ENCODE measurements at regions not wholly inside any gene's neighbourhood (a gene's known extent, or its start where the extent isn't known, plus 50 kb on each side); places are given as distances from the start of the nearest gene placed in this dataset.

DNA sequence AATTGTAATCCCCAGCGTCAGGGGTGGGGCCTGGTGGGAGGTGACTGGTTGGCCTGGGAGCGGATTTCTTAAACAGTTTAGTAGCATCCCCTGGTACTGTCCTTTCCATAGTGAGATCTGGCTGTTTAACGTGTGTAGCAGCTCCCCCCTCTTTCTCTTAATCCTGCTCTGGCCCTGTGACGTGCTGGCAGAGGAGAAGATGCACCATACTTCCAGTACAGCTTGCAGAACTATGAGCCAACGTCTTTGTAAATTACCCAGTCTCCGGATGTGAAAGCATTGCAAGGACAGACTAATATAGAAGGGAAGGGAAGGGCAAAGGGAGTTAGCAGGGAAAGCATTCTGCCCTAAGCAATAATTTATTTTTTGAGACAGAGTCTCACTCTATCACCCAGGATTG lies 83.9 kb downstream of the RMI2 start:
- H3K4me3 ChIP-seq (ENCODE audit: insufficient read depth, low read depth, low read length, poor library complexity, severe bottlenecking) = no peak overlapping the region
- H3K27ac ChIP-seq (ENCODE audit: insufficient read depth, low read length, poor library complexity, severe bottlenecking) = no peak overlapping the region
- DNase-seq = no peak
- H3K9me3 ChIP-seq (ENCODE audit: control insufficient read depth, low read length) = no peaks in the 10 kb centered on the region
- H3K4me1 ChIP-seq (ENCODE audit: control insufficient read depth, insufficient read depth, low read length, poor library complexity, severe bottlenecking) = no peaks in the 10 kb centered on the region
- no peaks in the 10 kb centered on the region for H3K27me3 ChIP-seq (replicated peaks; ENCODE audit: control insufficient read depth, insufficient read depth, low read length, poor library complexity, severe bottlenecking)
- no peaks in the 10 kb centered on the region for H3K36me3 ChIP-seq (ENCODE audit: control insufficient read depth, insufficient read depth, low read length)

DNA sequence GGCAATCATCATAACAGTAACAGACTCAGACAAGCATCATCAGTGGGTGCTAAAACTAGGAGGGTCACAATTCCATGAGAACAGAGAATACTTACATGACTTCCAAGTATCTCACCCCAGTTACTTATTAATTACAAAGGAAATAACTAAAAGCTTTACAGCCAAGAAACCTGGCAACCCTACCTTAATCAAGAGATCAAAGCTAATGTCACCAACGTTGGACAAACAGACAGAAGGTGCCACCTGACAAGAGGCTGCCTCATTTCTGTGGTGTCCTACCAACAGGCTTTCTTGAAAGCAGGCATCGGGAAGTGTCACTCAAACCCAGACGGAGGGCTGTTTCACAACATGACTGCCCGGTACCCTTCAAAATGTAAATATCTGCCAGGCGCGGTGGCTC lies 84.6 kb downstream of the RMI2 start:
- Histone ChIP-seq H3K27me3 (replicated peaks; ENCODE audit: control insufficient read depth, insufficient read depth, low read length, poor library complexity, severe bottlenecking) (no peaks in the 10 kb centered on the region), H3K9me3 (ENCODE audit: control insufficient read depth, low read length) (no peaks in the 10 kb centered on the region), H3K27ac (ENCODE audit: insufficient read depth, low read length, poor library complexity, severe bottlenecking) (no peak overlapping the region), H3K36me3 (ENCODE audit: control insufficient read depth, insufficient read depth, low read length) (no peaks in the 10 kb centered on the region), H3K4me3 (ENCODE audit: insufficient read depth, low read depth, low read length, poor library complexity, severe bottlenecking) (no peak overlapping the region), H3K4me1 (ENCODE audit: control insufficient read depth, insufficient read depth, low read length, poor library complexity, severe bottlenecking) (no peaks in the 10 kb centered on the region)
- DNase-seq = no peak

DNA sequence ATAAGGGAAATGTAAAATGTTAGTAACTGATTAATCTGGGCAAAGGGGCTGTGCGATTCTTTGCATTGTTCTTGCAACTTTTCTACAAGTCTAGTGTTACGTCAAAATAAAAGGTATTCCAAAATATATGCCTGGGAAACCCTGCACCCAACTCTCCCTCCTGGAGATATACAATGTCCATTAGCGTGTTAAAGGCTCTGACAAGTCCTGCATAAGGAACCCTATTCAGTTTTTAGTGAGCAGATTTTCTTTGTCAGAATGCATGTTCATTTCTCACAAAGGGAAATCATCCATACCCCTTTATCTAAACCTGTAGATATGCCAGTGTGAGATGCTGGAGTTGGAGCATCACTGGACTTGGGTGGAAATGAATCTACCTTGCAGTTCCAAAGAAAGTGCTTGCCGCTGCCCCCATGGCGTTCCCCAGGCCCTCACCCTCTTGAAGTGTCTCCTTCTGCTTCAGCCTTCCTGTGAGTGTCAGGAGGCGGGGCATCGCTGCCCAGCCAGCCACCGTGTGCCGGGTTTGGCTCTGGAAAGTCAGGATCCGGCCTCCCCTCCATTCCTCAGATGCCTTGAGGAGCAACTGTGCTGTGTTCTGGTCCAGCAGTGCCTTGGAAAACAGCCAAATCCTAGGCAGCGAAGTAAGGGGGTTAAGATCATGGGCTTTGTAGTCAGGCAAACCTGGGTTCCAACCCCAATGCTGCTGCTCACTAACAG lies 85.5 kb downstream of the RMI2 start:
- H3K36me3 ChIP-seq (ENCODE audit: control insufficient read depth, insufficient read depth, low read length) = no peaks in the 10 kb centered on the region
- DNase-seq = no peak
- no peak overlapping the region for H3K4me3 ChIP-seq (ENCODE audit: insufficient read depth, low read depth, low read length, poor library complexity, severe bottlenecking)
- no peaks in the 10 kb centered on the region for H3K4me1 ChIP-seq (ENCODE audit: control insufficient read depth, insufficient read depth, low read length, poor library complexity, severe bottlenecking)
- no peaks in the 10 kb centered on the region for H3K9me3 ChIP-seq (ENCODE audit: control insufficient read depth, low read length)
- H3K27ac ChIP-seq (ENCODE audit: insufficient read depth, low read length, poor library complexity, severe bottlenecking) = no peak overlapping the region
- H3K27me3 ChIP-seq (replicated peaks; ENCODE audit: control insufficient read depth, insufficient read depth, low read length, poor library complexity, severe bottlenecking) = no peaks in the 10 kb centered on the region

DNA sequence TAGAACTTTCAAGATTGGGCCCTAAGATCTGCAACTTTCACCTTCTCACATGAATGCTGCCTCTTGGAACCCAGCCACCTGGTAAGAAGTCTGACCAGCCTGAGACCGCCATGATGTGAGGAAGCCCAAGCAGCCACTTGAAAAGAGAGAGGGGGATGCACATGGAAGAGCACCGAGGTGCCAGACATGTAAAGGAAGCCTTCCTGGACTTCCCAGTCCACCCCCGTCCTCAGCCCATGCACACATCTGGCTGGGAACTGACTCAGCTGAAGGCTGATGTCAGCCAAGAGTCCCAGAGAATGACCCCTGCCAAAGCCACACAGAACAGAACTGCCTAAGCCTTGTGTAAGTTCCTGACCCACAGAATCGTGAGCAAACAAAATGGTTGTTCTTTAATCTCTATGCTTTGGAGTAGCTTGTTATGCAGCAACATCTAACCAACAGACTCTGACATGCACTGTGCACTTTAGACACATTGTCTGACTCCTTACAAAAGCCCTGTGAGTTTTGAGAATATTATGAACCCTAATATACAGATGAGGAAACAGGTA lies 86.7 kb downstream of the RMI2 start:
- Histone ChIP-seq H3K9me3 (ENCODE audit: control insufficient read depth, low read length) (no peaks in the 10 kb centered on the region), H3K4me3 (ENCODE audit: insufficient read depth, low read depth, low read length, poor library complexity, severe bottlenecking) (no peak overlapping the region), H3K27me3 (replicated peaks; ENCODE audit: control insufficient read depth, insufficient read depth, low read length, poor library complexity, severe bottlenecking) (no peaks in the 10 kb centered on the region)

DNA sequence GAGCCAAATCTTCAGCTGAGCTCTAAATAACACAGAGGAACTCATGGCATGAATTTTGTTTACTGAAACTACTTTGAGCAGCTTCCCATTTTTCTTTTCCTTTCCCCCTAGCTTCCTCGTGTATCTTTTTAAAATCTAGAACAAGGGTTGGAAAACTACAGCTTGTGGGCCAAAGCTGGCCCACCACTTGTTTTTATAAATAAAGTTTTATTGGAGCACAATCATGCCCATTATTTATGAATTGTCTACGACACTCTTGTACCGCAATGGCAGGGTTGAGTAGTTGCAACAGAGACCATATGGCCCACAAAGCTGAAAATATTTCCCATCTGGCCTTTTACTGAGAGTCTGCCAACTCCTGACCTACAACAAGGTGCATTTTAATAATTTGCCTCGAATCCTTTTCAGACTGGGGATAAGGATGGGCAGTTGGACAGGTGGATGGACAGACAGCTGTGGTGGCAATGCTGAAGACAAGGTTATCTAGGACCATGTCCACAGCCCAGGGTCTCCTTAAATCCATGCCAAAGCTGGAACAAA lies 87.7 kb downstream of the RMI2 start:
- no peaks in the 10 kb centered on the region for H3K36me3 ChIP-seq (ENCODE audit: control insufficient read depth, insufficient read depth, low read length)
- no peaks in the 10 kb centered on the region for H3K9me3 ChIP-seq (ENCODE audit: control insufficient read depth, low read length)
- H3K27me3 ChIP-seq (replicated peaks; ENCODE audit: control insufficient read depth, insufficient read depth, low read length, poor library complexity, severe bottlenecking) = no peaks in the 10 kb centered on the region
- no peak for DNase-seq
- no peak overlapping the region for H3K27ac ChIP-seq (ENCODE audit: insufficient read depth, low read length, poor library complexity, severe bottlenecking)
- H3K4me1 ChIP-seq (ENCODE audit: control insufficient read depth, insufficient read depth, low read length, poor library complexity, severe bottlenecking) = no peaks in the 10 kb centered on the region
- H3K4me3 ChIP-seq (ENCODE audit: insufficient read depth, low read depth, low read length, poor library complexity, severe bottlenecking) = no peak overlapping the region

More for the DNA sequence above, 86.7 kb downstream of the RMI2 start:
- no peaks in the 10 kb centered on the region for H3K36me3 ChIP-seq (ENCODE audit: control insufficient read depth, insufficient read depth, low read length)
- DNase-seq = no peak
- no peak overlapping the region for H3K27ac ChIP-seq (ENCODE audit: insufficient read depth, low read length, poor library complexity, severe bottlenecking)
- no peaks in the 10 kb centered on the region for H3K4me1 ChIP-seq (ENCODE audit: control insufficient read depth, insufficient read depth, low read length, poor library complexity, severe bottlenecking)

DNA sequence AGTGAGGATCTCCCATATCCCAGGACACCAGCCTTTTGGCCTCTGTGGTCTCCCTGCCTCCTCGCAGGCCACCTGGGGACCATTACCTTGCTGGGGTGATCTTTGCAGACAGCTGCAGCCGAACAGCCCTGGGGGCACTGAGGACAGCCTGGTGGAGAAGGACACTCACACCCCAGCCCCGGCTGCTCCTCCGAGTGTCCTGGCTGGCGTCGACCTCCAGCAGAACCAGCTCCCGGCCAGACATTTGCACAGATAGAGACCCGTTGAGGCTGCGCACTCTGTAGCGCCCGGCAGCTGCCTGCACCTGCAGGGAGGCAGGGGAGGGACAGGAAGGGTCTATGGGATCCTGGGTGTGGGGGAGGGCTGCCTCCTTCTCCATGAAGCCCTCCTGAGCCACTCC lies 90.3 kb downstream of the RMI2 start:
- no peak for DNase-seq
- Histone ChIP-seq H3K4me3 (ENCODE audit: insufficient read depth, low read depth, low read length, poor library complexity, severe bottlenecking) (no peak overlapping the region), H3K36me3 (ENCODE audit: control insufficient read depth, insufficient read depth, low read length) (no peaks in the 10 kb centered on the region), H3K27ac (ENCODE audit: insufficient read depth, low read length, poor library complexity, severe bottlenecking) (no peak overlapping the region), H3K27me3 (replicated peaks; ENCODE audit: control insufficient read depth, insufficient read depth, low read length, poor library complexity, severe bottlenecking) (no peaks in the 10 kb centered on the region), H3K9me3 (ENCODE audit: control insufficient read depth, low read length) (peaks cover 6% of the 10 kb centered on the region), H3K4me1 (ENCODE audit: control insufficient read depth, insufficient read depth, low read length, poor library complexity, severe bottlenecking) (no peaks in the 10 kb centered on the region)

DNA sequence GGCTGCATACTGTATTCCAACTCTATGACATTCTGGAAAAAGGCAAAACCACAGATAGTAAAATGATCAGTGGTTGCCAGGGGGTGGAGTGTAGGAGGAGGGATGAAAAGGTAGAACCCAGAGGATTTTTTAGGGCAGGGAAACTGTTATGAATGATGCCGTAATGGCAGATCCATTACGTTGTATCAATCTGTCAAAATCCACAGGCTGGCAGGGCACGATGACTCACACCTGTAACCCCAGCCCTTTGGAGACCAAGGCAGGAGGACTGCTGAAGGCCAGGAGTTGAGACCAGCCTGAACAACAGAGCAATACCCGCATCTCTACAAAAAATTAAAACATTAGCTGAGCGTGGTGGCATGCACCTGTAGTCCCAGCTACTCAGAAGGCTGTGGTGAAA lies 91.8 kb downstream of the RMI2 start:
- Histone ChIP-seq H3K4me3 (ENCODE audit: insufficient read depth, low read depth, low read length, poor library complexity, severe bottlenecking) (no peak overlapping the region), H3K9me3 (ENCODE audit: control insufficient read depth, low read length) (peaks cover 6% of the 10 kb centered on the region), H3K36me3 (ENCODE audit: control insufficient read depth, insufficient read depth, low read length) (no peaks in the 10 kb centered on the region), H3K27ac (ENCODE audit: insufficient read depth, low read length, poor library complexity, severe bottlenecking) (no peak overlapping the region), H3K4me1 (ENCODE audit: control insufficient read depth, insufficient read depth, low read length, poor library complexity, severe bottlenecking) (no peaks in the 10 kb centered on the region), H3K27me3 (replicated peaks; ENCODE audit: control insufficient read depth, insufficient read depth, low read length, poor library complexity, severe bottlenecking) (no peaks in the 10 kb centered on the region)
- DNase-seq = no peak

DNA sequence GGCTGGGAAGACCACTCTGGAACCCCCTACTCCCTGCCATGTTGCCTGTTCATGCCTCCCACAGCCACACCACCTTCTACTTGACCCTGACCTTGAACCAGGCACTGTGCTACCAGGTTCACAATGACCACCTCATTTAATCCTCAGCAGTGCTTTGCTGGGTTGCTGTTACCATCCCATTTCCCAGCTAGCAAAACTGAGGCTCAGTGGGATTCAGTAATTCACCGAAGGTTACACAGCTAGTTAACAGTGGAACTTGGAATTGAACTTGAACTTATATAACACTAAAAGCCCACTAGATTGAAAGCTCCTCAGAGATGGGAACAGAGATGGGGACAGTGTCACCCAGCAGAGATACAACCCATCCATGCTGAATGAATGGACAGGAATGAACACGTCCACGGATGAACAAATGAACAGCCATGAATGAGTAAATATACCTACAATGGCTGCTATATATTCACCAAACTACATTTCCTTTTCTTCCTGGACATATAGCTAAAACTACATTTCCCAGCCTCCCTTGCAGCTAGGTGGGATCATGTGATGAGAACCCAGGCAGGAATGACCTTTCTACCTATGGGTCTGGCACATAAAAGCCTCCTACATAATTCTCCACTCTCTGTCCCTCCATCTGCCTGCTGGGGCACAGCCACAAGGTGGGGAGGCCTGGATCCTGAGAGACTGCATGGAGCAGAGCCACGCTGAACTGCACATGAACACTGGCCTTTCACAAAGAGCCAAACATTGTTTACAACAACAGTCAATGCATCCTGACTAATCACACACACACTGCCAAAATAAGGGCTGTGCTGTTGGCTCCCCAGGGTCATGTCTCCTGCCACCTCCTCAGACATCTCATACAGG lies 94.8 kb downstream of the RMI2 start:
- Histone ChIP-seq H3K27me3 (replicated peaks; ENCODE audit: control insufficient read depth, insufficient read depth, low read length, poor library complexity, severe bottlenecking) (no peaks in the 10 kb centered on the region), H3K9me3 (ENCODE audit: control insufficient read depth, low read length) (peaks cover 6% of the 10 kb centered on the region), H3K4me3 (ENCODE audit: insufficient read depth, low read depth, low read length, poor library complexity, severe bottlenecking) (no peak overlapping the region), H3K36me3 (ENCODE audit: control insufficient read depth, insufficient read depth, low read length) (no peaks in the 10 kb centered on the region), H3K27ac (ENCODE audit: insufficient read depth, low read length, poor library complexity, severe bottlenecking) (no peak overlapping the region), H3K4me1 (ENCODE audit: control insufficient read depth, insufficient read depth, low read length, poor library complexity, severe bottlenecking) (no peaks in the 10 kb centered on the region)
- DNase-seq = no peak

DNA sequence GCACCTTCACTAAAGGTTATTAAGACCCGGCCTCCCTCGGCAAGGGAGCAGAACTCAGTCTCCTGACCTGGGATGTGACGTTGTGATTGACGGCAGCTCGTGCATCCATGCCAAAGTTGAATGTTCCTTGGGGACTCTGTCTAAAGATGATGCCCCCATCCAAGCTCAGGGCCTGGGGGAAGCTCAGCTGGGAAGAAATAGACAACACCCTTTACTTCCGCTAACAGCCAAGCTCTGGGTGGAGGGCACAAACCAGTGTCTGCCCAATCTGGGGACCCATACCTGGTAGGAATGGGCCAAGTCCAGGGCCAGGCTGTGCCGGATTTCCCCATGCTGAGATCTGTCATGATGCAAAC lies 95.4 kb downstream of the RMI2 start:
- H3K9me3 ChIP-seq (ENCODE audit: control insufficient read depth, low read length) = peaks cover 6% of the 10 kb centered on the region
- no peak overlapping the region for H3K27ac ChIP-seq (ENCODE audit: insufficient read depth, low read length, poor library complexity, severe bottlenecking)
- no peaks in the 10 kb centered on the region for H3K27me3 ChIP-seq (replicated peaks; ENCODE audit: control insufficient read depth, insufficient read depth, low read length, poor library complexity, severe bottlenecking)
- no peak for DNase-seq
- no peak overlapping the region for H3K4me3 ChIP-seq (ENCODE audit: insufficient read depth, low read depth, low read length, poor library complexity, severe bottlenecking)
- no peaks in the 10 kb centered on the region for H3K36me3 ChIP-seq (ENCODE audit: control insufficient read depth, insufficient read depth, low read length)
- H3K4me1 ChIP-seq (ENCODE audit: control insufficient read depth, insufficient read depth, low read length, poor library complexity, severe bottlenecking) = no peaks in the 10 kb centered on the region

DNA sequence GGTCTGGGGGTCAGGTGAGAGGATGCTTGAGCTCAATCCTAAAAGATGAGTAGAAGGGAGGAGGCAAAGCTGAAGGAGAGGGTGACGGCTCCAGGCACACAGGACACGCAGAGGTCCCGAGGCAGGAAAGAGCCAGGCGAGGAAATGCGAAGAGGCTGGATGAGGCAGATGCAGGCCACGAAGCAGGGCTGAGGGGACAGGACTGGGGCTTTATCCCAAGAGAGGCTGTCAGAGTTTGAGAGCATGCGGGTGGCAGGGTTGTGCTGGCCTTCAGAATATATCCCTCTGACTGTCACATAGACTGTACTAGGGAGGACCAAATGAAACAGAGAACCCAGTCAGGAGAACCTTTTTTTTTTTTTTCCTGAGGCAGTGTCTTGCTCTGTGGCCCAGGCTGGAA lies 100.2 kb downstream of the RMI2 start:
- no peaks in the 10 kb centered on the region for H3K36me3 ChIP-seq (ENCODE audit: control insufficient read depth, insufficient read depth, low read length)
- DNase-seq = no peak
- no peak overlapping the region for H3K27ac ChIP-seq (ENCODE audit: insufficient read depth, low read length, poor library complexity, severe bottlenecking)
- no peaks in the 10 kb centered on the region for H3K27me3 ChIP-seq (replicated peaks; ENCODE audit: control insufficient read depth, insufficient read depth, low read length, poor library complexity, severe bottlenecking)
- no peaks in the 10 kb centered on the region for H3K9me3 ChIP-seq (ENCODE audit: control insufficient read depth, low read length)
- H3K4me3 ChIP-seq (ENCODE audit: insufficient read depth, low read depth, low read length, poor library complexity, severe bottlenecking) = no peak overlapping the region
- H3K4me1 ChIP-seq (ENCODE audit: control insufficient read depth, insufficient read depth, low read length, poor library complexity, severe bottlenecking) = no peaks in the 10 kb centered on the region
